ENCODE measurements at regions not wholly inside any gene's neighbourhood (a gene's known extent, or its start where the extent isn't known, plus 50 kb on each side); places are given as distances from the start of the nearest gene placed in this dataset.
"Not testable (repeated sequence)": the region's sequence is repeated elsewhere in the genome, so short reads cannot be mapped to it uniquely, and the experiment has no call there.

GRCh38 chr4:72875545-72875944 is 194.0 kb downstream of the COX18 start:
- Mint-ChIP-seq H3K9me3 (peaks cover 3% of the 10 kb centered on the region), H3K4me3 (no peak overlapping the region)

GRCh38 chr4:72875138-72875537 is 194.4 kb downstream of the COX18 start:
- H3K4me3 Mint-ChIP-seq, result no peak overlapping the region
- peaks cover 3% of the 10 kb centered on the region for H3K9me3 Mint-ChIP-seq
- H3K27ac Mint-ChIP-seq, result no peak overlapping the region
- H3K4me1 Mint-ChIP-seq (ENCODE audit: low read depth), result no peaks in the 10 kb centered on the region
- no peaks in the 10 kb centered on the region for H3K27me3 Mint-ChIP-seq
- no peaks in the 10 kb centered on the region for H3K36me3 Mint-ChIP-seq (ENCODE audit: low read depth)

More at GRCh38 chr4:72875545-72875944, 194.0 kb downstream of the COX18 start:
- H3K27ac Mint-ChIP-seq, result no peak overlapping the region
- H3K4me1 Mint-ChIP-seq (ENCODE audit: low read depth), result no peaks in the 10 kb centered on the region
- no peaks in the 10 kb centered on the region for H3K36me3 Mint-ChIP-seq (ENCODE audit: low read depth)
- no peaks in the 10 kb centered on the region for H3K27me3 Mint-ChIP-seq

- Mint-ChIP-seq H3K4me1 (ENCODE audit: low read depth) (no peaks in the 10 kb centered on the region), H3K36me3 (ENCODE audit: low read depth) (no peaks in the 10 kb centered on the region), H3K9me3 (peaks cover 3% of the 10 kb centered on the region), H3K27ac (no peak overlapping the region), H3K4me3 (no peak overlapping the region), H3K27me3 (no peaks in the 10 kb centered on the region)
These were observed 204.6 kb downstream of the COX18 start for GRCh38 chr4:72864898-72865297.

- H3K27ac Mint-ChIP-seq; H3K27me3 Mint-ChIP-seq; H3K4me1 Mint-ChIP-seq (ENCODE audit: low read depth); H3K9me3 Mint-ChIP-seq; H3K4me3 Mint-ChIP-seq; H3K36me3 Mint-ChIP-seq (ENCODE audit: low read depth): not testable (repeated sequence)
These were observed 205.2 kb downstream of the COX18 start for GRCh38 chr4:72864277-72864676.

- Mint-ChIP-seq H3K36me3 (ENCODE audit: low read depth) (no peaks in the 10 kb centered on the region), H3K9me3 (peaks cover 2% of the 10 kb centered on the region), H3K4me1 (ENCODE audit: low read depth) (no peaks in the 10 kb centered on the region), H3K4me3 (no peak overlapping the region), H3K27me3 (no peaks in the 10 kb centered on the region), H3K27ac (no peak overlapping the region)
These were observed 208.8 kb downstream of the COX18 start for GRCh38 chr4:72860766-72861165.

- Mint-ChIP-seq H3K36me3 (ENCODE audit: low read depth) (no peaks in the 10 kb centered on the region), H3K4me1 (ENCODE audit: low read depth) (no peaks in the 10 kb centered on the region), H3K27ac (no peak overlapping the region), H3K4me3 (no peak overlapping the region), H3K27me3 (no peaks in the 10 kb centered on the region), H3K9me3 (no peaks in the 10 kb centered on the region)
These were observed 211.2 kb downstream of the COX18 start for GRCh38 chr4:72858328-72858727.

GRCh38 chr4:72857787-72858186 is 211.7 kb downstream of the COX18 start:
- Mint-ChIP-seq H3K9me3 (no peaks in the 10 kb centered on the region), H3K36me3 (ENCODE audit: low read depth) (no peaks in the 10 kb centered on the region), H3K4me3 (no peak overlapping the region), H3K27me3 (no peaks in the 10 kb centered on the region), H3K27ac (no peak overlapping the region), H3K4me1 (ENCODE audit: low read depth) (no peaks in the 10 kb centered on the region)

GRCh38 chr4:72857216-72857615 is 212.3 kb downstream of the COX18 start:
- Mint-ChIP-seq H3K4me1 (ENCODE audit: low read depth) (no peaks in the 10 kb centered on the region), H3K27ac (no peak overlapping the region), H3K27me3 (no peaks in the 10 kb centered on the region), H3K36me3 (ENCODE audit: low read depth) (no peaks in the 10 kb centered on the region), H3K4me3 (no peak overlapping the region), H3K9me3 (no peaks in the 10 kb centered on the region)

- no peaks in the 10 kb centered on the region for H3K9me3 Mint-ChIP-seq
- no peak overlapping the region for H3K4me3 Mint-ChIP-seq
- H3K27me3 Mint-ChIP-seq, result peaks cover 2% of the 10 kb centered on the region
- H3K4me1 Mint-ChIP-seq (ENCODE audit: low read depth), result no peaks in the 10 kb centered on the region
- no peak overlapping the region for H3K27ac Mint-ChIP-seq
- H3K36me3 Mint-ChIP-seq (ENCODE audit: low read depth), result no peaks in the 10 kb centered on the region
These were observed 223.0 kb downstream of the COX18 start for GRCh38 chr4:72846280-72847111.

GRCh38 chr4:72843466-72843865 is 226.1 kb downstream of the COX18 start:
- H3K36me3 Mint-ChIP-seq (ENCODE audit: low read depth), result no peaks in the 10 kb centered on the region
- H3K9me3 Mint-ChIP-seq, result peaks cover 2% of the 10 kb centered on the region
- no peaks in the 10 kb centered on the region for H3K4me1 Mint-ChIP-seq (ENCODE audit: low read depth)
- H3K27ac Mint-ChIP-seq, result no peak overlapping the region
- H3K27me3 Mint-ChIP-seq, result peaks cover 2% of the 10 kb centered on the region
- H3K4me3 Mint-ChIP-seq, result no peak overlapping the region

GRCh38 chr4:72842323-72842722 is 227.2 kb downstream of the COX18 start:
- no peak overlapping the region for H3K27ac Mint-ChIP-seq
- no peaks in the 10 kb centered on the region for H3K36me3 Mint-ChIP-seq (ENCODE audit: low read depth)
- H3K4me3 Mint-ChIP-seq, result no peak overlapping the region
- H3K9me3 Mint-ChIP-seq, result peaks cover 7% of the 10 kb centered on the region
- H3K27me3 Mint-ChIP-seq, result peaks cover 2% of the 10 kb centered on the region
- H3K4me1 Mint-ChIP-seq (ENCODE audit: low read depth), result no peaks in the 10 kb centered on the region

GRCh38 chr4:72840166-72840565 is 229.3 kb downstream of the COX18 start:
- not testable (repeated sequence) for H3K27ac Mint-ChIP-seq; H3K4me1 Mint-ChIP-seq (ENCODE audit: low read depth); H3K36me3 Mint-ChIP-seq (ENCODE audit: low read depth); H3K4me3 Mint-ChIP-seq; H3K27me3 Mint-ChIP-seq; H3K9me3 Mint-ChIP-seq

GRCh38 chr4:72828864-72829263 is 240.7 kb downstream of the COX18 start:
- no peaks in the 10 kb centered on the region for H3K27me3 Mint-ChIP-seq

GRCh38 chr4:72827968-72828367 is 241.5 kb downstream of the COX18 start:
- Mint-ChIP-seq H3K36me3 (ENCODE audit: low read depth) (no peaks in the 10 kb centered on the region), H3K4me3 (no peak overlapping the region), H3K9me3 (peaks cover 3% of the 10 kb centered on the region), H3K27ac (no peak overlapping the region), H3K27me3 (no peaks in the 10 kb centered on the region), H3K4me1 (ENCODE audit: low read depth) (no peaks in the 10 kb centered on the region)

More at GRCh38 chr4:72828864-72829263, 240.7 kb downstream of the COX18 start:
- Mint-ChIP-seq H3K4me1 (ENCODE audit: low read depth) (no peaks in the 10 kb centered on the region), H3K27ac (no peak overlapping the region), H3K4me3 (no peak overlapping the region), H3K36me3 (ENCODE audit: low read depth) (no peaks in the 10 kb centered on the region), H3K9me3 (peaks cover 5% of the 10 kb centered on the region)

GRCh38 chr4:72820107-72820506 is 249.4 kb downstream of the COX18 start:
- H3K9me3 Mint-ChIP-seq, result no peaks in the 10 kb centered on the region
- H3K4me1 Mint-ChIP-seq (ENCODE audit: low read depth), result no peaks in the 10 kb centered on the region
- H3K4me3 Mint-ChIP-seq, result no peak overlapping the region
- H3K27ac Mint-ChIP-seq, result no peak overlapping the region
- H3K36me3 Mint-ChIP-seq (ENCODE audit: low read depth), result no peaks in the 10 kb centered on the region
- no peaks in the 10 kb centered on the region for H3K27me3 Mint-ChIP-seq

- Mint-ChIP-seq H3K9me3 (no peaks in the 10 kb centered on the region), H3K27me3 (no peaks in the 10 kb centered on the region), H3K4me3 (no peak overlapping the region), H3K27ac (no peak overlapping the region), H3K4me1 (ENCODE audit: low read depth) (no peaks in the 10 kb centered on the region), H3K36me3 (ENCODE audit: low read depth) (no peaks in the 10 kb centered on the region)
These were observed 248.0 kb upstream of the ADAMTS3 start for GRCh38 chr4:72817012-72817411.

Data from stimulated activated naive CD8-positive, alpha-beta T cell treated with anti-CD3 and anti-CD28 coated beads, Interleukin-15, Interleukin-2, amounts not matched to agents 100 ng/mL and 50 ng/mL, for 24 hours (primary cell).